GM21723 (cell line): ENCODE measurements at regions not wholly inside any gene's neighbourhood (a gene's known extent, or its start where the extent isn't known, plus 50 kb on each side); places are given as distances from the start of the nearest gene placed in this dataset.

Source experiments
- ATAC-seq: cut with Tn5 transposase; IDR thresholded peaks from one replicate; pipeline ENCODE4 v1.9.1; 2021; ENCODE audit warnings: mild to moderate bottlenecking, moderate library complexity; ENCODE audit not compliant: unreplicated experiment

DNA sequence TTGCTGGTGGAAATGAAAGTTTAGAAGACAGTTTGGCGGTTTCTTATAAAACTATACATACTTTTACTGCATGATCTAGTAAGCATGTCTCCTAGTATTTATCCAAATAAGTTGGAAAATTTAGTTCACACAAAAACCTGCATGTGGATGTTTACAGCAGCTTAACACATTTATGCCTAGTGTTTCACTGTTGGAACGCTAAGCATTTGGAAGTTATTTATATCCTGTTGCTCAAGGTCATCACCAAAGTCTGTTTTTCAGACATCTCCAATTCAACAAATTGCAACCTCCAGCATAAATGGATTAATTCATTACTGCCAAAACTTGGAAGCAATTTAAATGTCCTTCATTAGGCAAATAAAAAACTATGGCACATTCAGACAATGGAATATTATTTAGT, 461.8 kb downstream of the SUCLA2 start:
- ATAC-seq = no peak

DNA sequence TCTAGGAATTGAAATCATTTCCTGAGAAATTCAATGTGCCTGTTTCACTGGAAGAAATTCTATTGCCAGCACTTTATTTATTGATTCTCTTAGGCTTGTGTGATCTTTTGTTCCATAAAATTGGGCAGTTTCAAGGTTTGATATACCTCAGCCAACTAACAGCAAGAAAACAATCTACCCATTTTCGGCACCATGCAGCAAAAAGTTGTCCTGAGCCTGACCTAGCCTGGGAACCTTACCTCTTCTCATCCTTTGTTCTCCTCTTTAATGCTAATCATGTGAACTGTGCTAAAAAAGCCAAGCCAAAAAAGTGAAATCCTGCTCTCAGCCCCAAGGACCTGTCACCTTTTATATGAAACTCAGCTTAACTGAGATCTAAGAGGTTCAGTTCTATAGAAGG, 477.3 kb downstream of the SUCLA2 start:
- no peak for ATAC-seq

DNA sequence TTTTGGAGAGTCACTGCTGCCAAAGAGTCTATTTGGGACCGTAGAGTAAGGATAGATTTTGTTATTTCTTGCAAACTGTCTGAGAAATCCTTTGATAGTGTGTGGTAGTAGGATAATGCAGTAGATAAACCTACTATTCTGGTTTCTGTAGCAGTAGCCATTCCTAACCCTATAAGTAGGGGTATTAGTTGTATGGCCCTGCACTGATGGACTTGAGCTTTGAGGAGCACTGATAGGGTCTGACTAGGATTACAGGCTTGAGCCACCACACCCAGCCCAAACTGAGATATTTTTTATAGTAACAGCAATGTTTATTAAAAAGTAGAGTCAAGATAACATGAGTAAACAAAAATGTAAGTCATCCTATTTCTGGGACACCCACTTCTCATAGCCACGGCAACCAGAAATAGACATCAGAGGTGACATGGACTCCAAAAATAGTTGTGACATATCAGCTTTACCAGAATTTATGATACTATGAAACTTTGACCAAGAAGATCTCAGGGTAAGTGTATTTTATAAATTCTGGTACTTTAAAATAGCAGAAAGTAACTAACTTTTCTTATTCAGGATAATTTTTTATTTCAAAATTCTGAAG, 479.1 kb downstream of the SUCLA2 start:
- no peak for ATAC-seq

DNA sequence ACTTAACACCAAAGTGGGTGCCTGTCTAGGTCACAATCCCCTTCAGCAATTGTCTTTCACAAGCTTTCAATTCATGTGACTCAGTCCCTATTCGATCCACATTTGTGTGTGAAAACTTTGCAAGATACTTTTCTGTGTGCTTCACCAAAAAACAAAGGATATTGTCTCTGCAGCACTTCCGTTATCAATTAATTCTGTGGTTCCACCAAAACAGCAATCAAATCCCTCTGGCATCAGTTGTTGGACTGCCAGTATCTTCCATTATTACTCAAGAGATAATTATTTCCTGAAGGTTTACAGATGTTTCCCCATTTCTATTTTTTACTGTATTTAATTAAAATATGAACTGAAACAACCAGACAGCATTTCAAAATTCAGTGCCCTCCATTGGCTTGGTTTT, 481.4 kb downstream of the SUCLA2 start:
- no peak for ATAC-seq

DNA sequence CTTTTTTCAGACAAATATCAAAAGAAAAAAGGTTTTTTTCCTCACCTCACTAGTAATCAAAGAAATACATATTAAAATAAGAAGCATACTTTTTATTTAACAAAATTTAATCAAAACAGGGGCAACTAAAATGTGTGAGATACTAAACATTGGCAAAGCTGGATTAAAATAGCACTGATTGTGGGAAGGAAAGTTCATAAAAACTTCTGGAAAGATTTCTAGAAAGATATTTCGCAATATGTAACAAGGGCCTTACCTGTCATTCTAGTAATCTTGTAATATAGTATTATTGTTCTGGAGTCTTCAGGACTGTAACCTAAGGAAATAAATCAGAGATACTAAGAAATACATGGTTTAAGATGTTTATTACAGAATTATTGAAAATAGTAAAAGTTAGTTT, 482.5 kb downstream of the SUCLA2 start:
- ATAC-seq = no peak

DNA sequence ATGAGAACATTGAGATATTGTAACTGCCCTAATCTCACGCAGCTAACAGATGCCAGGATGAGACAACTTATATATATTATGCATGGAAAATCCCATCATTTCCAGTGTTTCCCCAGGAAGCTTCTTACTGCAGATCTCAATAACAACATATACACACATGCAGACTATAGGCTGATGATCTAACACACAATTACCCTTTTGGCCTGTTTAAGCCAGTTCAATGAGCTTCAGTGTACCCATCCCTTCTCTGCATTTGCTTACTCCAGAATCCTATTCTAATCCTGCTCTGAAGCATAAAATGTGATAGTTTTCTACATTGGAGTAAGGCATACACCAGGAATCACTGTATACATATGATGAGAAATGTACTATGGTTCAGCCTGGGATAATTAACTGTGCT, 489.4 kb downstream of the SUCLA2 start:
- ATAC-seq = no peak

DNA sequence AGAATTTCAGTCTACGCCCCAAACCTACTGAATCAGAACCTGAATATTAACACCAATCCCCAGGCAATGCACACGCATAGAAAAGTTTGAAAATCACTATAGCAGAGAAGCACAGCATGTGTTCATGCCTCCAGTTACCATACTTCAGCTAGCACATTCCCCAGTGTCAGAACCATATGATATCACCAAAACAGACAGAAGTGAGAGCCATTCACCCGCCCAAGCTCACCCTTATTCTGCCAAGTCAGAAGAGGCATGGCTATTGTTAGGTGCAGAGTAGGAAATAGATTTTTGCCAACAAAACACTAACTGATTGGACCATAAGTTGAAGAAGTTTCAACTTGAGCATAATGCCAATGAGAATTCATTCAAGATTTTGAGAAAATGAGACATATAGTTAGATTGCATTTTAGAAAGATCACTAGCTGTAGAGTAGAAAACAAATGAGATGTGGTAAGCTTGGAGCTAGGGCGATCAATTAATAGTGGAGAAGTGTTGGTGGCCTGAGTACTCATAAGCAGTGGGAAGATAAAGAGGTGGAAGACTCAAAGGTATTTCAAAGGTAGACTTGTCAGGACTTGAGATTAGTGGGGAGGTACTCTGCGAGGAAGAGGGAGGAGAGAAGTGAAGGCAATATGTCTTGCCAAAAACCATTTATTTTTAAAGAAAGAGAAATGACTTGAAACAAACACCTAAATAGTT, 492.4 kb downstream of the SUCLA2 start:
- ATAC-seq = no peak

DNA sequence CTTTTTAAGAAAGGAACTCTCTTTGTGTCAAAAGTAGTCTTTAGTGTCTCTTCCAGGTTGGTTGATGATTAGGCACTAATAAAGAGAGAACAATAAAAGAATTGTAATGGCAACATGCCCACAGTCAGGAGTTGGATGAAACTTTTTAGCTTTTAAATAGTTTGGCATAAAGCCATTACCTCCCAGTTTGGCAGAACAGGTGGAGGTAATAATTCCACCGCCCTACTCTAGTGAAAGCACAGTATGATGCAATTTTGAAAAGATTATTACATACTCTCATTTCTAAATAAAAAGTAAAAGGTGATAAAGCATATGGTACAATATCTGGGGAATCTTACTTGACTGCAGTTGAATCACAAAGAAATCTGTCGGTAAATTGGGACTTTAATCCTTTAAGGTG, 497.6 kb downstream of the SUCLA2 start:
- no peak for ATAC-seq

DNA sequence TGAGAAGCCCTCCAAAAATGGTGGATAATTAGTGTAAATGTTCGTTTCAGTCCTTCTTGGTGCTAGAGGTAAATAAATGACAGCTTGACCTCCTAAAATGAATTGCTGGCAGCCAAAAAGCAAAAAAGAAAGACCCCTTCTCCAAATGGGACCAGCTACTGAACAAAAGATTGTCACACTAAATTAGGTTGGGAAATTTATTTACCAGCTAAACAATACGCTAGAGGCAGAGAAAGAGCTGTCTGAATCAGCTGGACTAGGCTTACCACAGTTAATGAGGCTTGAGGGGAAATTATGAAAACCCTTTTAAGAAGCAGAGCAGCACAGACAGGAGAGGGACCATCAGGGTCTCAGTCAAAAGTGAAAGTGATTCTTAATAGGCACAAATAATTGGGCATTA, 498.9 kb downstream of the SUCLA2 start:
- ATAC-seq = no peak

DNA sequence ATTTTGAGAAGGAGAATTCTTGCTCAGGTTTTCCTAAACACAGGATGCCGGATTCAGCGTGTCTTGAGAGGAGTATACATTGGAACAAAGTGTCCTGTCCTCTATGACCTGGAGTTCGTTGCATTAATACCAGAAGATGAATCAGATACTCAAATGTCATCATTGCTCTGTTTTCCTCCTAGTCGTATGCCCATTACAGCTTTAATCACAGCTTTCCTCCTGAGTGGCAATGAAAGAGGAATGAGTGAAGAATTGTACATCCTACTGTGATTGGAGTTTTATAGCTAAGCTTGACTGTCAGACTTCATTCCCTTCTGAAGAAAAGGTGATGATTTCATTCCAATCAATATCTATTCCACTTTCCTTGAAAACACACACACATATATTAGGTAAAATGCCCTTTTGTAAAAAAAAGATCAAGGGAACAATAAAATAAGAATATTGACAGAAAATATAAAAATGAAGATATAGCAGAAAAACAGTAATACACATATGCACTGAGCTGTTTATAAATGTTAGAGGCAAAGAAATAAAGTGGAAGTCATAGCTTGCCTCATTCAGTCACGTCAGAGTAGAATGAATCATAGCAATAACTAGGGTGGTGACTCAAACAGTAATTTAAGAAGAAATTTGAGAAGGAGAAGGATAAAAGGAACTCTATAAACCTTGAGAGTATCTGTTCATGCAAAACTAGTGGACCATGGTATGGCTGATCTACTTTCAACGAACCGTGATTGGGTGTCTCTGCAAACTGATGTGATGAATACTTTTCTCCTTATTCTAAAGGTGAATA, 501.5 kb downstream of the SUCLA2 start:
- ATAC-seq = no peak

DNA sequence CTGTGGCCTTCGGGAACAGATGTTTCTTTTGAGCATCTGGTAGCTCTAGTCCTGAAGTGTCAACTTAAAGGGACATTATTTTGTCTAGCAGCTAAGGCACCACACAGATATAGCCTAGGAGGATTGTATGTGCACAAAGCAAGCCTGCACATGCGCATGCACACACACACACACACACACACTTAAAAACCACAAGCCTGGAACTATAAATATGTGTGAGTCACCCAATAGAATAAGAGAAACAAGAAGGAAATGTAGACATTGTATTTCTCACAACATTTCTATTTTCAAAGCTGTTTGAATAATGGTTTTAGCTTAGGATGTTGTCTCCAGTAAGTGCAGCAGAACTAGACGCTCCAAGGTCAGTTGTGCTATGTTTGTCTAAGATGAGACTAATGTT, 516.5 kb downstream of the SUCLA2 start:
- no peak for ATAC-seq

DNA sequence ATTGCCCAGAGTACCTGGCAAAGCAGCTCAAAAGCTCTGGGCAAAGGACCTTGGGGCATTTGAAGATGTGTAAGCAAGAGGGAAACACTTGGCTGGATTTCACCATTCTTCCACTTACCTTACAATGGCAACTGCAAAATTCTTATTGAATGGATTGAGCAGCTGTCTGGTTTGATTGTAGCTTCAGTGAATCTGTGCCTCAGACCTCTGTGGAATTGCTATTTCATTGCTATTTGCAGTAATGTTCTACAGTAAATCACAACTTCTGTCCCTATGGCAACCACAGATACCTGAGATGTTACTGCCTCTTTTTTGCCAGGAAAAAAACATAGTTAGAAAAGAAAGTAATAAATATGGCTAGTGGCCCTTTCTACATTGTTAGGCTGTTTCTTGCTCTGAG, 519.5 kb downstream of the SUCLA2 start:
- ATAC-seq = no peak

DNA sequence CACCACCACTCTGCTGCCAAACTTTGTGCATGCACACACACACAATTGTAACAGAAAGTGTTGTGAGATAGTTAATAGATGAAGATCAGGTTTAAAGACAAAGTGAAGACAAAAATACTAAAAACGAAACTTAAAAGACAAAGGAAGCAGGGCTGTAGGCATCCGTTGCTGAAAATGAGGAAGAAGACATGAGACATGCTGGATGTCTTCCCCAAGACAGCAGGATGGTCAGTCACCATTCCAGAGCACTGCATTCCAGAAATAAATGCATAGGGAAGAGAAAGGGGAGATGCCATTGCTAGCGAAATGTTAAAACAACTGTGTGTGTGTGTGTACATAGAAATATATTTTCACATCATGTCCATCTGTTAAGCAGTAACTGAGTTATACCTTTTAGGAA, 520.1 kb downstream of the SUCLA2 start:
- ATAC-seq = no peak

DNA sequence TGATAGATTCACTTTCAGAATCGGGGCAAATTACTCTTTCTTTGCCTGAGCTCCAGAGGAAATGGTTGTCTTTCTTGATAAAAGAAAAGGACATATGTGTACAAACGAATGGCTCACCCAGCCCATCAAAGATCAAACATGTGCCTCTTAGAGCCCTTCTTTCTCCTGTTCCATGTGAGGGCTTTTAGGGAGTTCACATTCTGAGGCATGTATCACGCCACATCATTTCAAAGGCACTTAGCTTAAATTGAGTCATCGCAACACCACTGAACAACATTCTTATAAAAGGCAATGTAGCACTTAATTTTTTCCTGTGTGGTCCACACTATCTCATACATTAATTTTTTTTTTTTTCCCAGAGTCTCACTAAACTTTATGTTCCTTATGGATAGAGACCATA, 521.0 kb downstream of the SUCLA2 start:
- no peak for ATAC-seq

DNA sequence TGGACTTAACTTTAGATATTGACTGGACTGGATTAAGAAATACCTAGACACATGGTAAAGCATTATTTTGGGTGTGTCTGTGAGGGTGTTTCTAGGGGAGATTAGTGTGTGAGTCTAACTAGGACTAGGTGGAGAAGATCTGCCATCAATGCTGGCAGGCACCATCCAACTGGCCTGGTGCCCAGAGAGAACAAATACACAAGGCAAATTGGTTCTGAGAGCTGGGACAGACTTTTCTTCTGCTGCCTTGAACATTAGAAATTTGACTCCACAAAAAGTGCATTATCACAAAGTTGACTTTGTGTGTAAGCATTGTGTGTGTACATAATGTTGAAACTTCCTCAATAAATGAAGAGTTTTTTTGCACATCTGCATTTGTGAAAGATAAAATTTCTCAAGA, 522.1 kb downstream of the SUCLA2 start:
- no peak for ATAC-seq

DNA sequence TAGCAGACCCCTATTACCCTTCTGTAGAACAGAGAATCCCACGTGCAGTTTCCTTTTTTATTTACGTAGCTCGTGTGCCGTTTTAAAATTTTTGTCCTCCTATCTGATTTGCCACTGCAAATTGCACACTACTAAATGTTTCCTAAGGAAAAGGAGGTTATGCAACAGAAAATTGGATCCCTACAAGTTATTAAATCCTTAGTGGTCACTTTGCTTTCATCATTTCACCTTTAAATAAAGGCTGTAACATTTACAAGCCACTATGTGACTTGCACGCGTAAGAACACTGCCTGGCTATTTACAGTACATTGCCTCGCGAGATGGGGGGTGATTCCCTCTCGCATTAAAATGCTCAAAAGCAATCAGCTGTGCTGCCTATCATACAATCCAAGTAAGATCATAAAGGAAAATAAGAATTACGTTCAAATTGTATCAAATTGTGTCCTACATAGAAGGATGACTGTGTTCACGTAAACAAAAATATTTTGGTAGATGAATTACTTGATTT, 525.6 kb downstream of the SUCLA2 start:
- ATAC-seq = no peak

DNA sequence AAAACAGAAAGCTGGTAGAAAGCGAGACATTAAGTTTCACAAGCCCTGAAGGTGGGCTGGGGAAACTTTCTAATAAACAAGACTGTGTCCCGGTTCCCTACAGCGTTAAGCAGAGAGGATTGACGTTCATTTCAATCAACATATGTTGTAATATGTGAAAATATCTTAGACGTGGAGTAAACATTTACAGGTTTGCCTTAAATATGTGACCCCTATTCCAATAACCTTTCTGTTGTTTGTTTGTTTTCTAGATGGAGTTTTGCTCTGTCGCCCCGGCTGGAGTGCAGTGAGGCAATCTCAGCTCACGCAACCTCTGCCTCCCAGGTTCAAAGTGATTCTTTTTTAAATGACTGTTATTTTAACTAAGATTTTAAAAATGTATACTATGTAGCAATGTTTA, 526.2 kb downstream of the SUCLA2 start:
- no peak for ATAC-seq

DNA sequence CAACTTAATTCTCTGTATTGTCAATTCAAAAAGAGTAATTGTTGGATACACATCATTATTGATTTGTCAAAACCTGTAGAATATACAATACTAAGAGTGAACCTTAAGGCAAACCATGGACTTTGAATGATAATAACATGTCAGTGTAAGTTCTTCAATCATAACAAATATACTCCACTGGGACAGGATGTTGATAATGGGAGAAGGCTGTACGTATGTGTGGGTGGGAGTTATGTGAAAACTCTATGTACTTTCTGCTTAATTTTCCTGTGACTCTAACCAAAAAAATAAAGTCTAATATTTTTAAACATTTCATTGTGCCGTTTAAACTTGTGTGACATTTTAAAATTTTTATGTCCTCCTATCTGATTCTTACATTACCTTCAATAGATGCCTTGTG, 526.7 kb downstream of the SUCLA2 start:
- no peak for ATAC-seq

DNA sequence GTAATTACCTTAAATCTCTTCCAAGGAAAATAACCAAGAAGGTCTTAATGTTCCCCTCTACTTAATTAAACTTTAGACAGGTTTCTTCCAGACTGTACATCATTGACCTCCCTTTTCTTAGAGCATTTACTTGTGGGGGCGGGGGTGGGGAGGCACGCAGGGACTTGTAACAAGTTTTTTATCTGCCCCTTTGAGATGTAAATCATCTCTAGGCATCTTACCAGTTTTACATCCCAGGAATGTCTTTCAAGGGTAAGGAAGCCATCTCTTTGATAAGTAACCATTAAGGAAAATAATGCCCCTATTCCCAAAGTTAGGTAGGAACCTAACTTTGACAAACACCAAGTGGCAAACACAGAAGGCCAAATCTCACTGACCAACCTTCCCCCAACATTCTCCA, 528.6 kb downstream of the SUCLA2 start:
- no peak for ATAC-seq

DNA sequence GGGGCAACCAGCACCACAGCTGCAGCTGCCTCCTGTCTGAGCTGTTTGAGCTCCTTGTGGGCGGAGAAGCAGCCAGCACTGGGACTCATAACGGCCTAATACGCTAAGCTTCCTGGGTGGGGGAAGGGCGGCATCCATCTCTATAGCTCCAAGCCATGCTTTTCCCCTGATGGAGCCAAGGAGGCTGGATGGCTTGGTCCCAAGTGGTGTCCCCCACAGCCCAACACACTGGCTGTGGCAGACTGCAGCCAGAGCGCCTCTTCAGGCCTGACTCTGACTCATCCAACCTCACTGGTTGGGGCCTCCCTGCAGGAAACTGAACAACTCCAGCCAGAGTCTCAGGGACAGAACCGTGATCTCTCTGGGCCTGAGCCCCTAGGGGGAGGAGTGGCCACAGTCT, 537.3 kb downstream of the SUCLA2 start:
- ATAC-seq = no peak

DNA sequence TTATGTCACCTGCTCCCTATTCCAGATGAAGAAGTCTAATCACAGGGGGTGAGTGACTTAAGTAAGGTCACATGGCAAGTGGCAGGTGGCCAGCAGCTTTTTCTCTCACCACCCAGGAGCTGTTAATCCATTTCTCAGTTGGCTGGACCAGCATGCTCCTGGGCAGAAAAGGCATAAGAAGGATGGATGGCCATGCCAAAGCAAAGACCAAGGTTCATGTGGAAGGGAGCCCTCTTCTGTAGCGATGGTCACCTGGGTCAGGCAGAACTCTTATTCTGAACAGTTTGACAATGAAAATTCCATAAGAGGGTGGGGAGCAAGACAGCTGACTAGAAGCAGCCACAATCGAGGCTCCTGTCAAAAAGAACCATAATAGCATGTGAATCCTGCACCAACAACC, 538.1 kb downstream of the SUCLA2 start:
- no peak for ATAC-seq

DNA sequence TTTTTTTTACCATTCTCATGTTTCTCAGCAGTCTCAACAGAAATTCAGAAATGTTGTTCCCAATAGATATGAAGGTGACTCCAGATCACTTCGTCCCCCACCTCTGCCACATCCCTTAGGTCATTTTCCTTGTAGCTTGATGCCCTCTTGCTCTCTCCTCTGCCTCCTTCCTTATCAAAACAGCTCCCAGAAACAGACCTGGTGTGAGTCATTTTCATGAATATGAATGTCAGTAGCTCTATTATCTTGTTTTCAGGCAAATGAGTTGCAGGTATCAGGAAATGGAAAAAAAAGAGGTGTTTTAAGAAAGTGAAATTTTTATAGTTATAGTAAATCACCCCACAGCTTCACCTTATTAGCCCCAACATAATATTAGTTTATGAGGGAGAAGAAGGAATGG, 539.3 kb downstream of the SUCLA2 start:
- no peak for ATAC-seq
